ENCODE measurements at regions not wholly inside any gene's neighbourhood (a gene's known extent, or its start where the extent isn't known, plus 50 kb on each side); places are given as distances from the start of the nearest gene placed in this dataset.

GRCh38 chr1:30324251-30325084 is 398.9 kb downstream of the MATN1 start:
- Mint-ChIP-seq H3K9me3 (no peaks in the 10 kb centered on the region), H3K27ac (no peak overlapping the region), H3K4me1 (no peaks in the 10 kb centered on the region), H3K27me3 (no peaks in the 10 kb centered on the region), H3K36me3 (ENCODE audit: low read depth) (no peaks in the 10 kb centered on the region), H3K4me3 (no peak overlapping the region)
- no peak for DNase-seq
- POLR2A ChIA-PET, result no interaction called here
- CTCF ChIA-PET, result no interaction called here

DNA sequence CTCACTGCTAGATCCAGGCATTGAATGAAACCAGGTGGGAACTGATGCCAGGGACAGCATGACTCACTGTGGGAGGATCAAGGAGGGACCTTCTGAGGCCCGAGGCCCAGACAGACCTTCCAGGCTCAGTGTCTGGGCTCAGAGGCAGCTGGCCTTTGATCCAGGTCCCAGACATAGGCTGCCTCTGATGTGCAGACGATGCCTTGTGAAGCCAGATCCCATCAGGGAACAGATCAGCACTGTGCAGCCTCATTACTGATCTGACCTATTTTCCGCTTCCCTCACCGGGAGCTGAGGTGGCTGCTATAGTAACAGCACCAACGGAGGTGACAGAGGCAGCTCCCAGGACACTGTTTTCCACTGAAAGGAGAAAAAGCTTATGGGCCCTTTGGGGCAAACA is 399.5 kb downstream of the MATN1 start:
- CTCF ChIA-PET, result no interaction called here
- no peak overlapping the region for H3K4me3 Mint-ChIP-seq
- H3K36me3 Mint-ChIP-seq (ENCODE audit: low read depth), result no peaks in the 10 kb centered on the region
- POLR2A ChIA-PET, result no interaction called here
- H3K9me3 Mint-ChIP-seq, result no peaks in the 10 kb centered on the region
- DNase-seq, result no peak
- no peak overlapping the region for H3K27ac Mint-ChIP-seq
- H3K27me3 Mint-ChIP-seq, result no peaks in the 10 kb centered on the region
- H3K4me1 Mint-ChIP-seq, result no peaks in the 10 kb centered on the region

DNA sequence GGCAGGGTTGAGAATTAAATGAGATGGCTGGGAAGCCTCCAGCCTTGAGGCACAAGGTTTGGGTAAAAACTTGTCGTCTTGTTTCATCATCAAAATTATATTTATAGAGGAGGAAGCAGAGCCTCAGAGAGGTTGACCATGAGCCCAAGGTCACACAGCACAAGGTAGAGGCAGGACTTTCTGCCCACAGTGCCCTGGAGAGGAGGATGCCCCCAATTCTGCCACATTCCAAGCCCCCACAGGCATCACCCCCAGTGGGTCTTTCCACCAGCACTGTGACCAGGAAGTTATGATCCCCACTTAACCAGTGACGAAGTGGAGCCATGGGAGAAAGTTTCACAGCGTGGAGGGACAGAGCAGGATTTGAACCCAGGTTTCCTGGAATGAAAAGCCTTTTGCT is 400.0 kb downstream of the MATN1 start:
- Mint-ChIP-seq H3K9me3 (no peaks in the 10 kb centered on the region), H3K36me3 (ENCODE audit: low read depth) (no peaks in the 10 kb centered on the region), H3K4me1 (no peaks in the 10 kb centered on the region), H3K4me3 (no peak overlapping the region), H3K27me3 (no peaks in the 10 kb centered on the region), H3K27ac (no peak overlapping the region)
- POLR2A ChIA-PET, result no interaction called here
- CTCF ChIA-PET, result no interaction called here
- no peak for DNase-seq

DNA sequence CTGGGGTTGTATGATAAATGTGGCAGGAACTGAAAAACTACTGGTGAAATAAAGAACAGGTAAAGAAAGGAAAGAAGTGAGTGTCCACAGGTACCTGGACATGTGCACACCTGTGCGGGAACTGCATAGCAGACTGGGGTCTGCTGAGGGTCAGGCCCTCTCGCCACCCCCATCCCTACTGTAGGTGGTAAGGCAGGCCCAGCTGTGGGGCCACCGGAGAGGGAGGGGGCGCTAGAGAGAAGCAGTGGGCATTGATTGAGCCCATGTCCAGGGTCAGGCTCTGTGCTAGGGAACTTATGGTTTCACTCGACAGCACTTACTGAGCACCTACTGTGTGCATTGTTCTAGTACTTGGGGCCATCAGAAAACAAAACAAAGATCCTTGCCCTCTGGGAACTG is 400.5 kb downstream of the MATN1 start:
- Mint-ChIP-seq H3K27me3 (no peaks in the 10 kb centered on the region), H3K36me3 (ENCODE audit: low read depth) (no peaks in the 10 kb centered on the region), H3K27ac (no peak overlapping the region), H3K4me1 (no peaks in the 10 kb centered on the region), H3K9me3 (no peaks in the 10 kb centered on the region), H3K4me3 (no peak overlapping the region)
- CTCF ChIA-PET, result no interaction called here
- POLR2A ChIA-PET, result no interaction called here
- DNase-seq, result no peak

DNA sequence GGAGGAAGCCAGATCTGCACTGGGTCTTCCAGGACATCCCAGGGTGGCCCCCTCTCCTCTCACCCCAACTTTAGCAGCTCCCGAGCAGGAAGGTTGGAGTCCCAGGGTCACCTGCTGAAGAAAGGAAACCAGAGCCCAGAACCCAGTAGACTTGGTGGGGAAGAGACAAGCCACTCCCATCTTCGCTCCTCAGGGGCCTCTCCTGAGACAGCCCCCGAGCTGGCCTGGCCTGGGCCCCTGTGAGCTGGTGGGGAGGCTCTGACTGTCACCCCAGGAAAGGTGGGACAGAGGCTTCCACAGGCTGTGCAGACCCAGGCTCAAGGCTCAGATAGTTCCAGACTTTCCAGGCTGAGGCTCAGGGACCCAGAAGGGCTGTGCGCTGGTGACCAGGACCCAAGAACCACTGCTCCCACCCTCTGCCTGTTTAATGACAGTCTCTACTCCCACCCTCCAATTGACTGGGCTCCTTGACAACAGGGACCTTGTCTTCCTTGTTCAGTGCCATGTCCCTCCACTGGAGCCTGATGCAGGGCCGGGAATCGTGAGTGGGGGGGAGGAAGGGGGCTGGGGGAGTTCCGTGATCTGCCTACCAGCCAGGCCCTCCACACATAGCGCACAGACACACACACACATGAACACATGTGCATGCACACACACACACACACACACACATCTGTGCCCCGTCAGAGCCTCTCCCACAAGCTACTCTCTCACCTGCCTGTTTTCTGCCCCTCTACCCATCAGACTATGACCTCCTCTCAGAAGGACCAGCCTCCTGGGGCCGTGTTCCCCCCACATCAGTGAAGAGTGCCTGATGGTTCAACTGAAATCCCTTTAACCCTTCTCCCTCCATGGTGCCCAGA is 401.2 kb downstream of the MATN1 start:
- ChIA-PET CTCF (no interaction called here), POLR2A (no interaction called here)
- no peaks in the 10 kb centered on the region for H3K9me3 Mint-ChIP-seq

DNA sequence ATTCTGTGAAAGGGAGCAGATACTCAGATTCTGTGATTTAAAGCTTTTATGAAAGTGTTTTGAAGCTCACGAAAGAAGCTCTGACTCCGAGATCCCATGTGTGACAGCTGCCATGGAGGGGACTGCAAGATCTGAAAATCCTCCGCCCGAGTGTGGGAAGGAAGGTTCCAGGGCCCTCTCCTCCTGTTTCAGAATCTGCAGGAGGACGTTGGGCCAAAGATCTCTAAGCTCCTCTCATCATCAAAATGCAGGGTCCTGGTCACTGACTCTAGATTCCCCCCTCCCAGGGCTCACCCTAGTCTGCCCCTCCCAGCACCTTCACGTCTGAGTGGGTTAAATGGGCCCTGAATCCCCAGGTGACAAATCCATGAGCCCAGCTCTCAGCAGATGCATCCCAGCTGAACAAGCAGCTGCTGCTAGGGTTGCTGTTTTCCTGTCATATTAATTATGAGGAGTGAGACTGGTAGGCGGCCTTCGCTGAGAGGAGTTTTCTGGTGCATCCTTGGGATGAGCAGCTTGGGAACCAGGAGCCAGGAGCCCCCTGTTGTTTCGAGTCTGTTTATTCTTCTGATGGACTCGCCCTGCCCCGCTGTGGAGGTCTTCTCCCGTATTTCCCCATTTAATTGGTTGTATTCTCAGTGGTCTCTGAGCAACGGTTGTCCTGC is 402.0 kb downstream of the MATN1 start:
- no peak overlapping the region for H3K4me3 Mint-ChIP-seq
- no peak overlapping the region for H3K27ac Mint-ChIP-seq
- no peaks in the 10 kb centered on the region for H3K9me3 Mint-ChIP-seq
- H3K36me3 Mint-ChIP-seq (ENCODE audit: low read depth), result no peaks in the 10 kb centered on the region
- H3K27me3 Mint-ChIP-seq, result peaks cover 4% of the 10 kb centered on the region
- no peak for DNase-seq
- POLR2A ChIA-PET, result no interaction called here
- H3K4me1 Mint-ChIP-seq, result no peaks in the 10 kb centered on the region
- CTCF ChIA-PET, result no interaction called here

More for the DNA sequence above, 401.2 kb downstream of the MATN1 start:
- Mint-ChIP-seq H3K4me1 (no peaks in the 10 kb centered on the region), H3K27me3 (no peaks in the 10 kb centered on the region), H3K4me3 (no peak overlapping the region), H3K27ac (no peak overlapping the region), H3K36me3 (ENCODE audit: low read depth) (no peaks in the 10 kb centered on the region)
- DNase-seq, result no peak

- CTCF ChIA-PET, result interaction anchor here (0.6 kb wide), 1 partner anchor 483 kb away, joined by 3 read pairs; no protein-coding TSS in a partner anchor
- POLR2A ChIA-PET, result no interaction called here
Observed at GRCh38 chr1:30320581-30320890, 402.8 kb downstream of the MATN1 start.

DNA sequence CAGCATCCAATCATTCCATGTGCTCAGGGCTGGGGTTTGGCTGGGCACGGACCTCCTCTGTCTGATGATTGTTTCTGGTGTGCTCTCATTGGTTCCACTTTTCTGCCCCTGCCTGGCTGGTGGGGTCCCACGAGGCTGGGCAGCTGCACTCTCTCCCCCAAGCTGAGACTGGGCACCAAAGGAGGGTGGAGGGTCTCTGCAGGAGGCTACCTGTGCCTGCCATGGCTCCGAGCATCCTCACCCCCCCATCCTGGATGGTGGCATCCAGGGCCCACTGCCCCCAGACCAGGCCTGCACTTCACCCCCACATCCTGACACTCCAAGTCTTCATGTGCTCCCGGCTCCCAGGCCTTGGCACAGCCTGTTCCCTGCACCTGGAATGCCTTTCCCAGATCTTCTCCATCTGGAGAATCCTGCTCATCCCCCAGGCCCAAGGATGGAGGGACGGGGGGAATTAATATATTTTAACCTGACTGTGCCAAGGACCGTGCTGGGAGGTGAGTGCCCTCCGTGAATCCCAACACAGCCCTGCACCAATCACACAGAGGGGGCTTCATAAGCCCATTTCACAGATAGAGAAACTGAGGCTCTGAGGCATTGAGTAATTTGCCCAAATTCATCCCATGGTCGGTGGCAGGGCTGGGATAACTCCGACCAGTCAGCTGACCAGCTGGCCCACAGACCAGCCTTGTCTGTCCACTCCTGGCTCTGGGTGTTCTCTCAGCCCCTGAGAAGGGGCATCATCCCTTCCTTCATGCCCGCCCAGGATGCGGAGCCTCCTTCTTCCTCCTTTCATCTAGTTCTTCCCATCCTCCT is 403.4 kb downstream of the MATN1 start:
- peaks cover 4% of the 10 kb centered on the region for H3K27me3 Mint-ChIP-seq
- ChIA-PET CTCF (interaction anchor here (0.6 kb wide), 1 partner anchor 483 kb away, joined by 3 read pairs; no protein-coding TSS in a partner anchor), POLR2A (no interaction called here)
- no peak overlapping the region for H3K4me3 Mint-ChIP-seq
- H3K36me3 Mint-ChIP-seq (ENCODE audit: low read depth), result no peaks in the 10 kb centered on the region
- H3K27ac Mint-ChIP-seq, result no peak overlapping the region
- DNase-seq, result no peak
- H3K4me1 Mint-ChIP-seq, result no peaks in the 10 kb centered on the region
- H3K9me3 Mint-ChIP-seq, result no peaks in the 10 kb centered on the region

More at GRCh38 chr1:30320581-30320890, 402.8 kb downstream of the MATN1 start:
- Mint-ChIP-seq H3K27me3 (peaks cover 4% of the 10 kb centered on the region), H3K27ac (no peak overlapping the region), H3K9me3 (no peaks in the 10 kb centered on the region), H3K4me1 (no peaks in the 10 kb centered on the region), H3K36me3 (ENCODE audit: low read depth) (no peaks in the 10 kb centered on the region), H3K4me3 (no peak overlapping the region)
- DNase-seq, result no peak

DNA sequence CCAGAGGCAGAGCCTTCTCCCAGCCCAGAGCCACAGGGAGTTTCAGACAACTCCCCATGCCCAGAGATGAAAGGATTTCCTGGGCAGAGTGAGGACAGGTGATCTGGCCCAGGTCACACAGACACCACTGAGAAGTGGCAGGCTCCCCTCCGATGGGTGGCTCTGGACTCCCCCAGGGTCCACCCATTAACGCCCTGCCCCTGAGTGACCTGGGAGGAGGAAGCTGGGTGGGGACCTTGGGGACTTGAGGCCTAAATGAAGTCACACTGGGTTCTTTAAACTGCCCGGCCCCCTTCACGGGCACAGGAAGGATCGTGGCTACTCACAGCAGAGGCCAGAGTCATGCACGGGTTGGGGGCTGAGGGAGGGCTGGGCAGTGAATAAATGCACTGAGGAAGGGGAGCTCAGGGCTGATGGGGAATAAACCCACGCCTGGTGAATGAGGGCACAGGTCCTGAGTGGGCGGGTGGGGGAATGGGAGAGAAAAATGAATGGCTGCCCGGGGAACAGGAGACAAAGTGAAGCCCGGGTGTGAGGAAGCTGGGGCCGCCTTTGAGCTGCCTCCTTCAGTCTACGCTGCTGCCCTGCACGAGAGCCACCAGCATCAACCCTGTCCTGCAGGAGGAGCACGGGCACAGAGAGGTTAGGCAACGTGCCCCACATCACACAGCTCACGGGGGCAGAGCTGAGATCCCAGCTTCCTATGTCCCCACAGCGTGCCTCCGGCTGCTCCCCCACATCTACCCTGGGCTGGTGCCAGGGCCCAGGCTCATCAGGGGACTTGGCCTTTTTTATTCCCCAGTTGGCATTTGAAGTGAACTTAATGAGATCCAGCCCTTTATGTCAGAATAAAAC is 404.3 kb downstream of the MATN1 start:
- CTCF ChIA-PET, result no interaction called here
- H3K9me3 Mint-ChIP-seq, result no peaks in the 10 kb centered on the region
- no peak for DNase-seq
- H3K4me1 Mint-ChIP-seq, result no peaks in the 10 kb centered on the region
- H3K4me3 Mint-ChIP-seq, result no peak overlapping the region
- H3K27ac Mint-ChIP-seq, result no peak overlapping the region
- no peaks in the 10 kb centered on the region for H3K36me3 Mint-ChIP-seq (ENCODE audit: low read depth)
- POLR2A ChIA-PET, result no interaction called here
- peaks cover 4% of the 10 kb centered on the region for H3K27me3 Mint-ChIP-seq

- H3K27me3 Mint-ChIP-seq, result peaks cover 4% of the 10 kb centered on the region
- H3K36me3 Mint-ChIP-seq (ENCODE audit: low read depth), result no peaks in the 10 kb centered on the region
- ChIA-PET CTCF (no interaction called here), POLR2A (no interaction called here)
- no peaks in the 10 kb centered on the region for H3K9me3 Mint-ChIP-seq
- no peak overlapping the region for H3K4me3 Mint-ChIP-seq
- H3K4me1 Mint-ChIP-seq, result no peaks in the 10 kb centered on the region
- no peak for DNase-seq
- no peak overlapping the region for H3K27ac Mint-ChIP-seq
Observed at GRCh38 chr1:30318413-30318812, 405.0 kb downstream of the MATN1 start.

DNA sequence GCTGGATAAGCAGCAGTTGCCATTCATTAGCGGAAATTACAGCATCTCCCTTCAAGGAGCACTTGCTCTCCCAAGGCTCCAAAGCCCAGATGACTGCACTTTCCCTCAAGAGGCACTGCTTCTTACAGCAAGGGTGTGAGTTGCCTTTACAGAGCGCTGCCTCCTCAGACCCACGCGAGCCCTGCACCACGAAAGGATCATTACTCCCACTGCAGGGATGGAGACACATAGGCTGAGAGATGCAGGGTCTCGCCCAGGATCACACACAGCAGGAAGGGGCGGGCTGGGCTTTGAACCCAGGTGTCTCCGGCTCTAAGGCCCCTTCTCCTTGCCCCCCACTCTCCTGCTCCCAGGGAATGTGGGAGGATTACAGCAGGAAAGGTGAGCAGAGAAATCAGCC is 405.5 kb downstream of the MATN1 start:
- DNase-seq, result no peak
- Mint-ChIP-seq H3K4me1 (no peaks in the 10 kb centered on the region), H3K9me3 (no peaks in the 10 kb centered on the region), H3K36me3 (ENCODE audit: low read depth) (no peaks in the 10 kb centered on the region), H3K4me3 (no peak overlapping the region), H3K27me3 (peaks cover 4% of the 10 kb centered on the region), H3K27ac (no peak overlapping the region)
- ChIA-PET CTCF (no interaction called here), POLR2A (no interaction called here)

GRCh38 chr1:30316056-30316455 is 407.3 kb downstream of the MATN1 start:
- ChIA-PET CTCF (no interaction called here), POLR2A (no interaction called here)
- H3K27me3 Mint-ChIP-seq, result peaks cover 5% of the 10 kb centered on the region
- no peak overlapping the region for H3K27ac Mint-ChIP-seq
- H3K9me3 Mint-ChIP-seq, result no peaks in the 10 kb centered on the region
- H3K4me1 Mint-ChIP-seq, result no peaks in the 10 kb centered on the region
- no peaks in the 10 kb centered on the region for H3K36me3 Mint-ChIP-seq (ENCODE audit: low read depth)
- no peak overlapping the region for H3K4me3 Mint-ChIP-seq
- DNase-seq, result no peak
